Fibroblast of lung (primary cell): ENCODE measurements at regions not wholly inside any gene's neighbourhood (a gene's known extent, or its start where the extent isn't known, plus 50 kb on each side); places are given as distances from the start of the nearest gene placed in this dataset.

ENCODE experiments used
- EZH2 ChIP-seq: IDR thresholded peaks from 2 replicates; pipeline ENCODE4 v1.5.1; 2012; ENCODE audit warnings: low read length, control low read depth, mild to moderate bottlenecking; ENCODE audit errors: missing control alignments
- TF ChIP-seq, protein P1 (sequence below), 2 donors: IDR thresholded peaks in 1 of 2; conservative IDR thresholded peaks in 1 of 2; 1 replicate in 1 of 2; 2 replicates in 1 of 2; pipeline ENCODE4 v1.5.1; 2011 to 2012; ENCODE audit warnings: low read length in 2 of 2, control low read depth in 1 of 2, inconsistent platforms in 1 of 2, low read depth in 1 of 2, mild to moderate bottlenecking in 1 of 2

- TF ChIP-seq, protein P1, sequence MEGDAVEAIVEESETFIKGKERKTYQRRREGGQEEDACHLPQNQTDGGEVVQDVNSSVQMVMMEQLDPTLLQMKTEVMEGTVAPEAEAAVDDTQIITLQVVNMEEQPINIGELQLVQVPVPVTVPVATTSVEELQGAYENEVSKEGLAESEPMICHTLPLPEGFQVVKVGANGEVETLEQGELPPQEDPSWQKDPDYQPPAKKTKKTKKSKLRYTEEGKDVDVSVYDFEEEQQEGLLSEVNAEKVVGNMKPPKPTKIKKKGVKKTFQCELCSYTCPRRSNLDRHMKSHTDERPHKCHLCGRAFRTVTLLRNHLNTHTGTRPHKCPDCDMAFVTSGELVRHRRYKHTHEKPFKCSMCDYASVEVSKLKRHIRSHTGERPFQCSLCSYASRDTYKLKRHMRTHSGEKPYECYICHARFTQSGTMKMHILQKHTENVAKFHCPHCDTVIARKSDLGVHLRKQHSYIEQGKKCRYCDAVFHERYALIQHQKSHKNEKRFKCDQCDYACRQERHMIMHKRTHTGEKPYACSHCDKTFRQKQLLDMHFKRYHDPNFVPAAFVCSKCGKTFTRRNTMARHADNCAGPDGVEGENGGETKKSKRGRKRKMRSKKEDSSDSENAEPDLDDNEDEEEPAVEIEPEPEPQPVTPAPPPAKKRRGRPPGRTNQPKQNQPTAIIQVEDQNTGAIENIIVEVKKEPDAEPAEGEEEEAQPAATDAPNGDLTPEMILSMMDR (conservative IDR thresholded peaks at IDR 0.05 in 1 of 2, IDR thresholded peaks at IDR 0.05 in 1 of 2; ENCODE audit: low read depth in 1 of 2, low read length in 2 of 2): no peak
- TF ChIP-seq EZH2: no peak
Observed at GRCh38 chr6:148068437-148069061, 274.1 kb upstream of the SASH1 start.
